COLO668 (cell line): ENCODE measurements at regions not wholly inside any gene's neighbourhood (a gene's known extent, or its start where the extent isn't known, plus 50 kb on each side); places are given as distances from the start of the nearest gene placed in this dataset.

Experiments
- DNase-seq: peaks from one replicate; lab custom pipeline; 2025; ENCODE audit not compliant: unreplicated experiment; lab: John Stamatoyannopoulos, UW

- DNase-seq, result no peak
Observed at GRCh38 chr18:29626094-29626493, 1416.4 kb downstream of the DSC3 start.

GRCh38 chr18:29616867-29617266 lies 1425.7 kb downstream of the DSC3 start:
- no peak for DNase-seq

DNA sequence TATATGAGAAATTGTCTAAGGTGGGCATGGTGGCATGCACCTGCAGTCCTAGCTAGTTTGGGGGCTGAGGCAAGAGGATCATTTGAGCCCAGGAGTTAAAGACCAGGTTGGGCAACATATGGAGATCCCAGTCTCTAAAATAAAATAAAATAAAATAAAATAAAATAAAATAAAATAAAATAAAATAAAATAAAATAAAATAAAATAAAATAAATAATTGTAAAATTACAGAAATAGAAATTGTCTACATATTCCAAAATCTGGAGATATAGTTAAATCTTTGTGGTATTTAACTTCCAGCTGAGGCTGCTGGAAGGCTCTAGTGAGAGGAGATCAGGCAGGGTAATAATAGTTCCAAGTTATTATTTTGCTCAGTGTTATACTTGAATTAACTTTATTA lies 1432.1 kb upstream of the CDH2 start:
- DNase-seq, result no peak

DNA sequence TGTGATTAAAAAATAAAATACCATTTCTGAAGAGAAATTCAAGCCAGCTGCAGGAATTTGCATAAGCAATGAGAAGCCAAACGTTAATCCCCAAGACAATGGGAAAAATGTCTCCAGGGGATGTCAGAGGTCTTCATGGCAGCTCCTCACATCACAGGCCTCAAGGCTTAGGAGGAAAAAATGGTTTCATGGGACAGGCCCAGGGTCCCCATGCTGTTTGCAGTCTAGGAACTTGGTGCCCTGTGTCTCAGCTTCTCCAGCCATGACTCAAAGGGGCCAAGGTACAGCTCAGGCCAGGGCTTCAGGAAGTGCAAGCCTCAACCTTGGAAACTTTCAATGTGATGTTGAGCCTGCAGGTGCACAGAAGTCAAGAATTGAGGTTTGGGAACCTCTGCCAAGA lies 1428.4 kb upstream of the CDH2 start:
- DNase-seq, result no peak

GRCh38 chr18:29596959-29597358 lies 1420.0 kb upstream of the CDH2 start:
- DNase-seq, result no peak

GRCh38 chr18:29594493-29594892 lies 1417.6 kb upstream of the CDH2 start:
- DNase-seq, result no peak

- no peak for DNase-seq
Observed at GRCh38 chr18:29588446-29589100, 1411.6 kb upstream of the CDH2 start.

DNA sequence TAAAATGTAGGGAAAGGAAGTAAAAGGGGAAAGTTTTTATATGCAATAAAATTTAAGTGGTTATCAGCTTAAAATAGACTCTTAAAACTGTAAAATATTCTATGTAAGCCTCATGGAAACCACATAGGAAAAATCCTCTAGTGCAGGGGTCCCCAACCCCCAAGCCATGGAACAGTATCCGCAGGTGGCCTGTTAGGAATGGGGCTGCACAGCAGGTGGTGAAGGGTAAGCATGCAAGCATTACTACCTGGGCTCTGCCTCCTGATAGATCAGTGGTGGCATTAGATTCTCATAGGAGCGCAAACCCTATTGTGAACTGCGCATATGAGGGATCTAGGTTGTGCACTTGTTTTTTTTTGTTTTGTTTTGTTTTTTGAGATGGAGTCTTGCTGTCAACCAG lies 1409.3 kb upstream of the CDH2 start:
- no peak for DNase-seq

GRCh38 chr18:29560270-29560669 lies 1383.3 kb upstream of the CDH2 start:
- DNase-seq, result no peak

- no peak for DNase-seq
Observed at GRCh38 chr18:29556070-29556469, 1379.1 kb upstream of the CDH2 start.

- no peak for DNase-seq
Observed at GRCh38 chr18:29549759-29550158, 1372.8 kb upstream of the CDH2 start.

GRCh38 chr18:29547626-29548025 lies 1370.7 kb upstream of the CDH2 start:
- no peak for DNase-seq

DNA sequence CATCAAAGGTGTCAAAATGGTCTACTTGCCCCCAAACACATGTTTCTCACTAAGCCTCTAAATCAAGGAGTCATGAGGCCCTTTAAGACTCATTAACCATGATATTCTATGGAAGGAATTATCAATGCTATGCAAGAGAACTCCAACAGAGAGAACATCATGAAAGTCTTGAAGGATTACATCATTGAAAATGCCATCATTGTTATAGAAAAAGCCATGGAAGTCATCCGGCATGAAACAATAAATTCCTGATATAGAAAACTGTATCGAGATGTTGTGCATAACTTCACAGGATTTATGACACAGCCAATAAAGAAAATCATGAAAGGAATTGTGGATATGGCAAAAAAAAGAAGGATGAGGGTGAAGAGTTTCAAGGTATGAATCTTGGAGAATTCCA lies 1363.6 kb upstream of the CDH2 start:
- DNase-seq, result no peak

DNA sequence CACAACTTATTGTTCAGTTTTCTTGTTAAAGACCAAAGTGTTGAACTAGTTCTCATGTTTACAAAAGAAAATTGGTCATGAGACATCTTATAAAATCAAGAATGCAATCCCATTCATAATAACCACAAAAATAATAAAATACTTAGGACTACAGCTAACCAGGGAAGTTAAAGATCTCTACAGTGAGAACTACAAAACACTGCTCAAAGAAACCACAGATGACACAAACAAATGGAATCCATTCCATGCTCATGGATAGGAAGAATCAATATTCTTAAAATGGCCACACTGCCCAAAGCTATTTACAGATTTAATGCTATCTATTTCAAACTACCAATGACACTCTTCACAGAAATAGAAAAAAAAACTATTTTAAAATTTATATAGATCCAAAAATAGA lies 1354.8 kb upstream of the CDH2 start:
- DNase-seq, result no peak

- DNase-seq, result no peak
Observed at GRCh38 chr18:29523371-29523770, 1346.4 kb upstream of the CDH2 start.

GRCh38 chr18:29512761-29513160 lies 1335.8 kb upstream of the CDH2 start:
- DNase-seq, result no peak

DNA sequence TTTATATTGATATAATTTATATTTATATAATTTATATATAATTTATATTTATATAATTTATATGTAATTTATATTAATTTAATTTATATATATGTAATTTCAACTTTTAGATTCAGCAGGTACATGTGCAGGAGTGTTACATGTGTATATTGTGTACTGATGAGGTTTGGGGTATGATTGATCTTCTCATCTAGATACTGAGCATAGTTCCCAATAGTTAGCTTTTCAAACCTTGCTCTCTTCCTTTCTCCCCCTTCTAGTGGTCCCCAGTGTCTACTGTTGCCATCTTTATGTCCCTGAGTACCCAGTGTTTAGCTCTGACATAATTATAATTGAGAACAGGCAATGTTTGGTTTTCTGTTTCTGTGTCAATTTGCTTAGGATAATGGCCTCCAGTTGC lies 1335.3 kb upstream of the CDH2 start:
- no peak for DNase-seq

DNA sequence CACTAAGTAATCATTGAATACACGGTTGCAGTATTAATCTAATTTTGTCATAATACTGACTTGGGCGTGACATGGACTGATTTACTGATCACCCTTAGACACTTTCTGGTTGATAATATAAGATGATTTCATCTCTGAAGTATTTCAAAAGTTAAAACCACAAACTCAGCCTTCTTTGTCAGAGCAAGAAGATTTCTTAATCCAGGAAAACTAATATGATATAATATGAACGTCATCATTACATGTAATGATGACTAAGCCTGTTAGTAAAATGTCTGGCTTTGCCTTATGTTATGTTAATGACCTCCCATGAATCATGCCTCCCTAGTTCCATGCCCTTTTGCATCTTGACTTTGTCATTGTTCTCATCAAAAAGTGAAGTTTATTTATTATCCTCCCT lies 1325.0 kb upstream of the CDH2 start:
- DNase-seq, result no peak

DNA sequence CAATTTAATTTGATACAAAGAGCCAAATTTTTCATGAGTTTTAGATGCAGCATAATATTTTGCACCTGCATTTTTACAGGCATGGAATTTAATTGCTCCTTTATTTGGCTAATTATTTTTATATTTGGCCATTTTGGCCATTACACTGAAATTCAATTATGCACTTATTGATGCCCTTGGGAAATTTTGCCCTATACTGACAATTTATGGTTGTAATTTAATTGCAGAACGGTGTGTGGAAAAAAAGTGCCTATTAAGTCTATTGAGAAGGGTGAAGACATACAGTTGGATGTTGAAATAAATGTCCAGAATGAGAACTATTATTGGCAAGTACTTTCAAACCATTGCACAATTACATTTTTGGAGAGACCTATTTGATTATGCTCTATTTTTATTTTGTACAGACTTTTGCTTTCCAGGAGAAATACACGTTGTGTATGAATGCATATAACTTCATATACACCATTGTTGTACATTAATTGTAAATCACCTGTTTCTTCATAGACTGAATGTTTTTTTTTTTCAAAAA lies 1319.3 kb upstream of the CDH2 start:
- no peak for DNase-seq

DNA sequence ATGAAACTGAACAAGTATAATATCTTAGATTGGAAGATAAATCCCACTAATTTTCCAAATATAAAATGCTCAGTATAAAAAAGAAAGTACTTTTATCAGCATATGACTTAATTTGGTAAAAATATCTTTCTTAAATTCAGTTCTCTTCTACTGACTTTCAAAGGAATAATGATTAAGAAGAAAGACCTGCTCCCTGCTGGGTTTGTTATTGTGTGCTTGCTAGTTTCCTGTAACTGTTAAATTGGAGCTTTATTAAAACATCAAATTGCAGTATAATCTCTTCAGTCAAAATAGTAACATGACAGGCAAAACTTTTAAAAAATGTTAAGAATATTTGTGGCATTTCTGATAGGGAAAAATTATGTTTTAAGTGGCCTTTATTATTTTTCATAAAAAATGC lies 1317.4 kb upstream of the CDH2 start:
- DNase-seq, result no peak

- no peak for DNase-seq
Observed at GRCh38 chr18:29491907-29492306, 1315.0 kb upstream of the CDH2 start.

DNA sequence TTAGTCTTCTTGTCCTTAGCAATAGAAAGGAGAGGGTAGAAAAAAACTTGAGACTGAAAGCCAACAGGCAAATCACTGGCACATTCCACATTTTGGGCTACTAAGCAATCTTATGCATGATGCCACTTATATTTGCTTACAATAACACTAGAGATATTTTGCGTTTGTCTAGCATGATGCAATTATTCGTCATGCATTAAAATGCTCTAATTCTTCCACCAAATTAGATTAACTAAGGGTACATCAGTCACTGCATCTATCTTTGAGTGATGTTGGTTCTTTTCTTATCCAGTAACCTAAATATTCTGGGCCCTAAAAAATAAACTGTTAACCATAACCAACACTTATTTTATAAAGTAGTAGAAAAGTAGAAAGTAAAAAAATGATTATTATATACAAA lies 1311.7 kb upstream of the CDH2 start:
- DNase-seq, result no peak

DNA sequence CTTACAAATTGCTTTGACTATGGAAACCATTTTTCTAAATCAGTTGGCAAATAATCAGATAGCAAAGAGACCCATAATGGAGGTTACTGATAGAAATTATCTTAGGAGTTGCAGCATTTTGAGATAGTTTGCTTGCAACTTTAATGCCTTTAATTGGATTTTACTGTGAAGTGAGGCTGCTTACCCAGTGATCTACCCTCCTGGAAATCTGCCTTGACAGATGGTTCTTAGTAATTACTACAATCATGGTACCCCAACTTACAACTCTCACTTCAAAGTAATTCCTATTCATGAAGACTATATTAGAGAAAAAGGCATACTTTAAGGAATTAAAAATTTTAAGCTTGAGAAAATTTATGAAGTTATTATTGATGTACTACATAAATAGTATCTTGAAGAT lies 1288.6 kb upstream of the CDH2 start:
- no peak for DNase-seq
